NCI-H82 (cell line): ENCODE measurements at regions not wholly inside any gene's neighbourhood (a gene's known extent, or its start where the extent isn't known, plus 50 kb on each side); places are given as distances from the start of the nearest gene placed in this dataset.

ENCODE experiments used
- DNase-seq: peaks from one replicate; lab custom pipeline; 2025; lab: John Stamatoyannopoulos, UW

DNA sequence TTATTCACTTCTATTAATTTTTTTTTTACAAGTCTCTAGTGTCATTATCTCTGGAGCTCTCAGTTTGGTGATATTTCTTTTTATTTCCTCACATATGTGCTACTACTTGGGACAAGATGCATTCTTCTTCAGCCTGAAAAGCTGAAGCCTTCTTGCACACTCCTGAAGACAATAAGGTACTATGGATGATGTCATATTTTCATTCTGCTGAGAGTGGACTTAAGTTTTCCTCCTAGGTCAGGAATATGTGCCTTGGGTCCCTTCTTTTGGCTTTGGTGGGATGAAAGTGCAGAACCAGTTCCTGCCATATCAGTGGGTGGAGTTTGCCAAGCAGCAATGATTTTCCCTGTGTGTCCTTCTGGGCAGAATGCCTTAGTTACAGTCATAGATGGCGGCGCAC lies 188.7 kb upstream of the EYA4 start:
- no peak for DNase-seq

DNA sequence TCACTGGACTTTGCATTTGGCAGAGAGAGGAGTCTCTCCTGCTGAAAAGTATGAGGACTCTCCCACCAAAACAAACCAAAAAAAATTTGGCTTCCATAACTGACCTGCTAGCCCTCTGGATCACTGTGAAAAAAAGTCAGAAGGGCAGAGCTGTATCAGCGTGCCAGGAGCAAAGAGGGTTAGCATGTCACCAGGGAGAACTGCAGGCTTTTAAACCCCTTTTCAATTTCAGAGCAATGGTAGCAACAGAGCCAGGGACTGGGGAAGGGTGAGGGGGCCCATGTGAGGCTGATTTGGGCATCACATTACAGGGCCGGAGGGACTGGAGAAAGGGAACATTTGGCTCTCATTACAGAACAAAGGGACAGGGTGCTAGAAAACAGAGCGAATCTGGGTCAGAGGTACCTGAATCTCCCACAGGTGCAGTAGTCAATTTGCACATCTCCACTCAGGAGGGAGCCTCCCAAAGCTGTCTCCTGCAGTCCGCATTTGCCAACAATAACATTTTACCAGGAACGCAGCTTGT lies 185.7 kb upstream of the EYA4 start:
- DNase-seq, result no peak

DNA sequence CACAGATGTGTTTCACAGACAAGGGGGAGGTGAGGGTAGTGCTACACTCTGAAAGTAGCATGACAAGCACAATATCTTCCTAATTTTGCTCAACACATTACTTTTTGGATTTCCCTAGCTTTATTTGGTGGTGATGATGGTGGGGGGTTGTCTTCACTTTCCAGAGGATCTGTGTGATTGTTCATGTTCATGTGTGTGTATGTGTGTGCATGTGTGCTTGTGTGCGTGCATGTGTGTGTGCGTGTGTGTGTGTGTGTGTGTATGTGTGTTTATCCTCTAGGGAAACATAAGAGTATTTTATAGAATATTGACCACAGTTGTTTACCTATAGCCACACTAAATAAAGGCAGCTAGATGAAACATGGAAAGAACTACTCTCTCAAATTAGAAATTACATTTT lies 183.8 kb upstream of the EYA4 start:
- no peak for DNase-seq

- peak; percentile 30 for DNase-seq
Measured at GRCh38 chr6:133062077-133062476, 179.1 kb upstream of the EYA4 start.

GRCh38 chr6:133062696-133063306 lies 178.4 kb upstream of the EYA4 start:
- DNase-seq, result no peak

- no peak for DNase-seq
Measured at GRCh38 chr6:133067960-133068359, 173.2 kb upstream of the EYA4 start.

DNA sequence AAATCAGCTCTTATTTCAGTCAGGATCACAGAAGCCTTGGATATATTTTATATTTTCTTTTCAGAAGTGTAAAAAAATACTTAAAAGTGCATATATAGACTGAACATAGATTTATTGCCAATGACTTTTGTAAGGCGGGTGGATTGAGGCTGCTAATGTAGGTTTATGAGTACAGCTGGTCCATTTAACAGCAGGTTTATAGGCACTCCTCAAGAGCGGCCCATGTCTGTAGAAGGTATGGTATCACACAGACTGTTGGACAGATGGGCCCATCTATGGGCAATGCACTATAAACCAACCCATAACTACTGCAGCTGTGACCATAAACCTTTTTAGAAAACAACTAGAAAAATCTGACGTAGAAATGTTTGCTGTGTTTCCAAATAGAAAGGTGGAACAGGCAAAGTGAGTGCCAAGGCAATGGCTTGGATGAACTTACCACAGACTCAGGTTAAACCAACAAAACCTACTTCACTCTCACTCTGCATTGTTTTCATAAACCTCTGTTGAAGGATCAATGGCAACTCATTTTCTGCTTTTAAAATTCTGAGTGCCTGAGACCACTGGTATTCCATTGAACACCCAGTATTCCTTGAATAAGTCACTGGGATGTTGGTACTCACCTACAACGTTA lies 170.6 kb upstream of the EYA4 start:
- DNase-seq, result no peak

GRCh38 chr6:133079901-133080300 lies 161.3 kb upstream of the EYA4 start:
- no peak for DNase-seq

- no peak for DNase-seq
Measured at GRCh38 chr6:133083248-133083967, 157.7 kb upstream of the EYA4 start.

GRCh38 chr6:133085471-133085870 lies 155.7 kb upstream of the EYA4 start:
- no peak for DNase-seq

- DNase-seq, result no peak
Measured at GRCh38 chr6:133085896-133086295, 155.3 kb upstream of the EYA4 start.

DNA sequence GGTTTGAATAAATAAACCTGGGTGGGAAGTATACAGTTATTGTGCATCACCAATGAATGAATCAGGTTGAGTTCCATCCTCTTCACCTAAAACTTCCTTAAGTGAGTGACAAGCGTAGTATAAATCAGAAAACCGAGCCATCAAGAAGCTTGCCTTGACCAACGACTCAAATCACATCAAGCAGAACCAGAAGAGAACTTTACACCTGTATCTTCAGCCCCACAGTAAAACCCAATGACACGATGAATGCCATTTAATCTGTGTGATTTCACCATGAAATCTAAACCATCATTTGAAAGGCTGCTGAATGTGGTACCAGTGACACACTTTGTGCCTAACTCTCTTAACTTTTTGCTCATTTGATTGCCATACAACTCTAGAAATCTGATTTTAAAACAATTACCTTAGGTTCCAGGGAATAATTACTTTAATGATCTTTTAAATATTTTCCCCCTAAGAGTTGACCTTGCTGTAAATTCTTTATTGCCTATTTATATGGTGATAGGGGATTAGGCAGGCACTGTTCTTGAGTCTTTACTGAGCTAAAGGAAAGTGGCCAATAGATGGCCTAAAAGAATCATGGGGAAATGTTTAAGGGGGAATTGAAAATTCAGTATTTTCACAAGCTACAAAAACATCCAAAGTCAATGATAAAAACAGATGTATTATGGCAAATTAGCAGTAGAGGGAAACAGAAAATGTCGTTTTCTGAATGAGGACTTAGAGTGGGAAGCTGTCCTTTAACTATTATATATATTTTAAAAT lies 152.0 kb upstream of the EYA4 start:
- no peak for DNase-seq

- no peak for DNase-seq
Measured at GRCh38 chr6:133092199-133092598, 149.0 kb upstream of the EYA4 start.

GRCh38 chr6:133092771-133093170 lies 148.4 kb upstream of the EYA4 start:
- peak; percentile 23 for DNase-seq

- peak; percentile 8 for DNase-seq
Measured at GRCh38 chr6:133093211-133093610, 147.9 kb upstream of the EYA4 start.

DNA sequence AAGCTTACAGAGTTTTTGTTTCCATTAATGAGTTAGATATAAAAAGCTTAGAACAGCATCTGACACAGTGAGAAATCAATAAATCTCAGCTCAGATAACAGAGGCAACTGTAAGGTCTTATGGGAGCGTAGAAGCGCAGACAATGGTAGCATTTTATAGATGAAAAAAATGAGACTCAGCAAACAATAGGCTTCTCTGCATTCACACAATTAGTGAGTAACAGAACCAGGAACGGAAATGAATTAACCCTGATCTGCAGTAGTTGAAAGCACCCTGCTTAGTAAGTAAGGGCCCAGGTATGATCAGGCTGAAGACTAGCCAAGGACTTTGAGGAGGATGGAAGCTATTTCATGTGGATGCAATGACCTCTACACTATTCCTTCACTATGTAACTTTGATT lies 147.2 kb upstream of the EYA4 start:
- DNase-seq, result no peak

GRCh38 chr6:133097208-133097607 lies 143.9 kb upstream of the EYA4 start:
- DNase-seq, result no peak

DNA sequence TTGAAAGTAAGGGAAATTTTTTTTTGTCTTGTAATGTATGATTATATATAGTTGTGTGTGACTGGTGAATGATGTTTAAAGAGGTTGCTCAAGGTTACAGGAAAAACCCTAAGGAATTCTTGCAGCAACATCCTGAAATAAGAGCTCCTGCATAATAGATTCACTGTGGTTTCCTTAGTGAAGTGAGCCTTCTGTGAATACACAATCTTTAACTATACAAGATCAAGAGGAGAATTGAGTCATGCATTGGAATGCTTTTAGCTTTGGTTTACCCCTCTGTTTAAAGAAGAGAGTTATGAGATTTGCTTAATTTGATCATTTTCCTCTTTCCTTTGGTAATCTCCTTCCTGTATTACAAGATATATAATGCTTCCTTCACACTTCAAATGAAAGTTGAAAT lies 141.6 kb upstream of the EYA4 start:
- no peak for DNase-seq

DNA sequence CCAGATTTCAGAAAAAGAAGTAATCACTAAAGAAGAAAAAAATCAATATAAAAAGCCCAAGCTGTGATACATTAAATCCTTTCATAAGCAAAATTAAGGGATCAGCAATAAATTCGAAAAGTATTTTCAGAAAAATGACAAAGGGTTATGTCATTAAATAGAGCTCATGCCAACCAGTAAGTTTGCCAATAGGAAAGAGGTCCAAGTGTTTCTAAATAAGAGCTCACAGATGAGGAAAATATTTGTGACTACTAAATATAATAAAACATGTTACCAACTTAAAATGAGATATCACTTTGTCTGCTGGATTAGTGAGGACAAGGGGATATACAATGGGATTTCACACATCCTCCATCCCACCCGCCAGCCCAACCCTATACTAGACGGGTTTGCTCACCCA lies 140.3 kb upstream of the EYA4 start:
- no peak for DNase-seq

DNA sequence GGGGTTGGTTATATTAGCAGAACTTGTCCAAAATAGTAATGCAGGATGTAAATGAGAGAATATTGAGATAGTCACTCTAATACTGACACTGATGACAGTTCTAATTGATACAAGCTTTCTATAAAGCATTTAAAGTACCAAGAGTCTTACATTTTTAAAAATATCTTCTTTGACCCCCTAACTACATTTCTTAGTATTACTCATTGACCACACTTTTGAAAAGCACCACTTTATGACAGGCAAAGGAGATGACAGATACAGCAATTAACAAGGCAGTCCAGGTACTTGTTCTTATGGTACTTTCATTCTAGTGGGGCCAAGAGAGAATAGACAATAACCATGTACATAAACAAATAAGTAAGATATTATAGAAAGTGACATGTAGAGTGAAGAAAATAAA lies 139.4 kb upstream of the EYA4 start:
- DNase-seq, result no peak

DNA sequence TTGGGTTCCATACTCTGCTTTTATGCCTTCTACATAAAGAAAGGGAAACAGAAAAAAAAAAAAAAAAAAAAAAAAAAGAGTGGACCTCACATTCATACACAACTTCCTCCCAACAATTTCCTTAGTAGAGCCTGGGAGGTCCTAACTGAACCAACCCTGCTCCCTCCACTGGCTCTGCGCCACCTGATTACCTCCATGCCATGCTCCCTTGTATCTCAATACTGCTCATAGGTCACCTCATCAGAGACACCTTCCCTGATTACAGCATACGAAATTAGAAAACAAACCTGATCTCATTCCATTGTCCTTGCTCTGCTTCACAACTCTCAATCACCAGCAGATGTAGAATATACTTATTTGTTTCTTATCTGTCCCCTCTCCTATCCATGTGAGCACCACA lies 134.2 kb upstream of the EYA4 start:
- no peak for DNase-seq

DNA sequence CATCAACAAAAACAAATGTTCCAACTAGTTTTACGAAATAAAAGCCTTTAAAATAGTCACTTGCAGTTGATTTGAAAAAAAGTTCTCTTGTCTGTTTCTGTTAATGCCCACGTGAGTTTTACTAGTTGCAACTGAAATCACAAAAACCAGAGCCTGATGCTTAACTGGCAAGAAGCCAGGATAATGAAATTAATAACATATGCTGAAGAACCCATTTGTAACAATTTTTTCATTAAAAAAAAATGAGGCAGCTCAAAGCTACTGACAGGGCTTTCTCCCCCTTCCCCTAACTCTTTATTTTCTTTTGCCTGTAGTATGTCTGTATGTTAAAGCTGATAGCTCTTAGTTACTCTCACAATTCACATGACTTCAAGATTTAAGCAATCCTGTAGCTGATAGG lies 132.7 kb upstream of the EYA4 start:
- no peak for DNase-seq

DNA sequence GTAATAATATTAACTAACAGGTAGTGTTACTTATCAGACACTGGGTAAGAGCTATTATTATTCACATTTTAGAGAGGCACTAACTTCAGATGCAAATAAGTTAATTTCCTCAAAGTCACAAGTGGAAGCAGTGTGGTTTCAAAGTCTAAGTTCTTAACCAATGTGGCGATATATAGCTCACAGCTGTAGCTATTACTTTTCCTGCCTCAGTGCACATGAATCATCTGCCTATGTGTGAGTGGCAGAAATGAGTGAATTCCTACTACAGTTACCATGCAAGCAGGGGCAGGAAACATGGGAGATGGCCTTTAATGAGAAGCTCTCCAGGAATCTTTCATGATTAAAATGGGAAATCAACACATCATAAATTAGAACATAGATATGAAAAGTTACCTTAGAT lies 126.2 kb upstream of the EYA4 start:
- no peak for DNase-seq
